ENCODE measurements at regions not wholly inside any gene's neighbourhood (a gene's known extent, or its start where the extent isn't known, plus 50 kb on each side); places are given as distances from the start of the nearest gene placed in this dataset.

DNA sequence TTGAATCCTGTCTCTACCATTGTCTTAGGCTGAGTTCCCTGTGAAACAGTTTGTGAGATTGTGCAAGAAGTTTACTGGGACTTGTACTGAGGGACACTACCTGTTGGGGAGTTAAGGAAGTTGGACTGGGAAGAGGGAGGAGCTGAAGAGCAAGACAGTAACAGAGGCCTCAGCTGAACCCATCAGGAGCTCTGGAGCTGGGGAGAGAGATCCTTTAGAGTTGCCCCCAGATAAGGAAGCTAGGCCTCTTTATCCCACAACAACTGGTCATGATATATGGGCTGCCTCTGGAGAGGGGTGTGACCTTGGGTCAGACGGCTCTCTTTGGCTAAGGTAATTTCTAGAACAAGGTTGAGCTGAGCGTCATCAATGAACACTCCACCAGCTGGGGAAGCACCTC lies 137.8 kb upstream of the SLC4A4 start:
- no peaks in the 10 kb centered on the region for H3K9me2 ChIP-seq (ENCODE audit: low read depth, low read length)
- no peaks in the 10 kb centered on the region for H3K27me3 ChIP-seq (ENCODE audit: insufficient read depth, low read length)
- H3K9me3 ChIP-seq (ENCODE audit: low read length): no peaks in the 10 kb centered on the region
- no peak overlapping the region for H3K27ac ChIP-seq (ENCODE audit: low read depth, low read length, poor library complexity, severe bottlenecking)
- H3K4me2 ChIP-seq (ENCODE audit: low read length): no peak overlapping the region
- H3K36me3 ChIP-seq (ENCODE audit: insufficient read depth, low read length): no peaks in the 10 kb centered on the region
- H3F3A ChIP-seq (ENCODE audit: insufficient read depth, low read length): no peaks in the 10 kb centered on the region
- H3K79me2 ChIP-seq (ENCODE audit: insufficient read depth, low read length): no peaks in the 10 kb centered on the region
- TF ChIP-seq EZH2 (IDR thresholded peaks at IDR 0.05; ENCODE audit: borderline replicate concordance, low read length): no peak
- TF ChIP-seq, protein P1, sequence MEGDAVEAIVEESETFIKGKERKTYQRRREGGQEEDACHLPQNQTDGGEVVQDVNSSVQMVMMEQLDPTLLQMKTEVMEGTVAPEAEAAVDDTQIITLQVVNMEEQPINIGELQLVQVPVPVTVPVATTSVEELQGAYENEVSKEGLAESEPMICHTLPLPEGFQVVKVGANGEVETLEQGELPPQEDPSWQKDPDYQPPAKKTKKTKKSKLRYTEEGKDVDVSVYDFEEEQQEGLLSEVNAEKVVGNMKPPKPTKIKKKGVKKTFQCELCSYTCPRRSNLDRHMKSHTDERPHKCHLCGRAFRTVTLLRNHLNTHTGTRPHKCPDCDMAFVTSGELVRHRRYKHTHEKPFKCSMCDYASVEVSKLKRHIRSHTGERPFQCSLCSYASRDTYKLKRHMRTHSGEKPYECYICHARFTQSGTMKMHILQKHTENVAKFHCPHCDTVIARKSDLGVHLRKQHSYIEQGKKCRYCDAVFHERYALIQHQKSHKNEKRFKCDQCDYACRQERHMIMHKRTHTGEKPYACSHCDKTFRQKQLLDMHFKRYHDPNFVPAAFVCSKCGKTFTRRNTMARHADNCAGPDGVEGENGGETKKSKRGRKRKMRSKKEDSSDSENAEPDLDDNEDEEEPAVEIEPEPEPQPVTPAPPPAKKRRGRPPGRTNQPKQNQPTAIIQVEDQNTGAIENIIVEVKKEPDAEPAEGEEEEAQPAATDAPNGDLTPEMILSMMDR (IDR thresholded peaks at IDR 0.05; ENCODE audit: low read length): no peak
- H3K4me3 ChIP-seq (ENCODE audit: low read depth, low read length, poor library complexity, severe bottlenecking): no peak overlapping the region
- H4K20me1 ChIP-seq (ENCODE audit: insufficient read depth, low read length): no peaks in the 10 kb centered on the region
- H3K9ac ChIP-seq (ENCODE audit: low read length): no peak overlapping the region
- H2AFZ ChIP-seq (ENCODE audit: low read length): no peak overlapping the region
- no peaks in the 10 kb centered on the region for H3K4me1 ChIP-seq (ENCODE audit: insufficient read depth, low read length, severe bottlenecking)

DNA sequence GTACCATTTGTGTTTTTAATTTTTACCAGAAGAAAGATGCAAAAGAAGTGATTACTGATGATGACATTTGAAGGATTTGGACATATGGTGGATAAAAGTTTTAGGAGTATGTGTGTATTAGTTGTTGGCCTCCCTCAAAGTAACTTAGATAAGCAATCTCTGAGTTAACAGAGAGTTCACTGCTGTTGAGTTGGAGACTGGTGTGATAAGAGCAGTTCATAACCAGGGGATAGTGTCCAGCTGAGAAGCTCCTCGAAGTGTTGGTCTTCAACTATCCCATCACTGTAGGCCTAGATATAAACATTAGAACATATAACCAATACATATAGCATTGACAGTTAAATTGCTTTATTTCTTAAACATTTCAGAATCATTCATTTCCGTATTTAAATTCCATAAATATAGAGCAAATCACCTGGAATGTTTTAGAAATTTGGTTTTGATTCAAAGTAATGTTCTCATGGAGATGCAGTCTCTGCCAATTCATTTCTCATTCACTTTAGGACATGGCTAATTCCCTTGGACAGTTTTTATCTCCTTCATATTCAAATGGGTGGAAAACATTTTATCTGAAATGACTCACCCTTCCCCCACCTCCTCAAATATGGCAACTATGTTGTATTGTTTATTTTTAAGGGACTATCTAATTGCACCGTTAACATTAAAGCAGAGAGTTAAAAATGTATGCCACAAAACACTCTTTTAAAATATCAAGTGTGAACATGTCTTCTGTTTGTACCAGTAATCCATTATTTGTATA lies 136.8 kb upstream of the SLC4A4 start:
- Histone ChIP-seq H3K9ac (ENCODE audit: low read length) (no peak overlapping the region), H3K4me2 (ENCODE audit: low read length) (no peak overlapping the region), H3K9me2 (ENCODE audit: low read depth, low read length) (no peaks in the 10 kb centered on the region), H3K79me2 (ENCODE audit: insufficient read depth, low read length) (no peaks in the 10 kb centered on the region), H3K27me3 (ENCODE audit: insufficient read depth, low read length) (no peaks in the 10 kb centered on the region), H3K4me3 (ENCODE audit: low read depth, low read length, poor library complexity, severe bottlenecking) (no peak overlapping the region), H3F3A (ENCODE audit: insufficient read depth, low read length) (no peaks in the 10 kb centered on the region), H3K36me3 (ENCODE audit: insufficient read depth, low read length) (no peaks in the 10 kb centered on the region), H3K9me3 (ENCODE audit: low read length) (no peaks in the 10 kb centered on the region), H4K20me1 (ENCODE audit: insufficient read depth, low read length) (no peaks in the 10 kb centered on the region), H3K27ac (ENCODE audit: low read depth, low read length, poor library complexity, severe bottlenecking) (no peak overlapping the region), H2AFZ (ENCODE audit: low read length) (no peak overlapping the region), H3K4me1 (ENCODE audit: insufficient read depth, low read length, severe bottlenecking) (no peaks in the 10 kb centered on the region)
- TF ChIP-seq, protein P1 (IDR thresholded peaks at IDR 0.05; ENCODE audit: low read length): no peak
- TF ChIP-seq EZH2 (IDR thresholded peaks at IDR 0.05; ENCODE audit: borderline replicate concordance, low read length): no peak

DNA sequence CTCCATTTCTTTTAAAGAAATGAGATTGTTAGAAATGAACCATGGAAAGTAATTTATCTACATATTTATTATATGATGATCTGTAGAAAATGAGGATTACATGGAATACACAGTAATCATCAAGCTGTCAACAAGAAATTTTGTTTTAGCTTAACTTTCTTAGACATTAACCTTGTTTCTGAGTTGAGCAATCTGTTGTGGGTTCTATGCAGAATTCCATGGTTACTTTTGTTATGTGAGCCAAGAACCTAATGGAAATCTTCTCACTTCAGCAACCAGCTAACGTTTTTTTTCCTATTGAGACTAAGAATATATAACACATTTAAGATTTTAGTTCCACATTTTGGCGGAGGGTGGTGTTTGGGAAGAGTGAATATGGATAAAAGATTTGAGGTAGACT lies 136.1 kb upstream of the SLC4A4 start:
- H3K9me3 ChIP-seq (ENCODE audit: low read length): no peaks in the 10 kb centered on the region
- no peak overlapping the region for H3K27ac ChIP-seq (ENCODE audit: low read depth, low read length, poor library complexity, severe bottlenecking)
- no peak overlapping the region for H3K4me2 ChIP-seq (ENCODE audit: low read length)
- no peaks in the 10 kb centered on the region for H4K20me1 ChIP-seq (ENCODE audit: insufficient read depth, low read length)
- H3K79me2 ChIP-seq (ENCODE audit: insufficient read depth, low read length): no peaks in the 10 kb centered on the region
- no peak overlapping the region for H3K9ac ChIP-seq (ENCODE audit: low read length)
- TF ChIP-seq, protein P1 (IDR thresholded peaks at IDR 0.05; ENCODE audit: low read length): no peak
- no peak for TF ChIP-seq EZH2 (IDR thresholded peaks at IDR 0.05; ENCODE audit: borderline replicate concordance, low read length)
- no peaks in the 10 kb centered on the region for H3K4me1 ChIP-seq (ENCODE audit: insufficient read depth, low read length, severe bottlenecking)
- no peaks in the 10 kb centered on the region for H3K9me2 ChIP-seq (ENCODE audit: low read depth, low read length)
- no peak overlapping the region for H2AFZ ChIP-seq (ENCODE audit: low read length)
- no peaks in the 10 kb centered on the region for H3K27me3 ChIP-seq (ENCODE audit: insufficient read depth, low read length)
- no peaks in the 10 kb centered on the region for H3K36me3 ChIP-seq (ENCODE audit: insufficient read depth, low read length)
- no peak overlapping the region for H3K4me3 ChIP-seq (ENCODE audit: low read depth, low read length, poor library complexity, severe bottlenecking)
- no peaks in the 10 kb centered on the region for H3F3A ChIP-seq (ENCODE audit: insufficient read depth, low read length)

Measured in OCI-LY1 (cell line).